ENCODE measurements at regions not wholly inside any gene's neighbourhood (a gene's known extent, or its start where the extent isn't known, plus 50 kb on each side); places are given as distances from the start of the nearest gene placed in this dataset.
"Not testable (repeated sequence)": the region's sequence is repeated elsewhere in the genome, so short reads cannot be mapped to it uniquely, and the experiment has no call there.

GRCh38 chr9:18036422-18037187, 437.3 kb upstream of the ADAMTSL1 start:
- DNase-seq: no peak

DNA sequence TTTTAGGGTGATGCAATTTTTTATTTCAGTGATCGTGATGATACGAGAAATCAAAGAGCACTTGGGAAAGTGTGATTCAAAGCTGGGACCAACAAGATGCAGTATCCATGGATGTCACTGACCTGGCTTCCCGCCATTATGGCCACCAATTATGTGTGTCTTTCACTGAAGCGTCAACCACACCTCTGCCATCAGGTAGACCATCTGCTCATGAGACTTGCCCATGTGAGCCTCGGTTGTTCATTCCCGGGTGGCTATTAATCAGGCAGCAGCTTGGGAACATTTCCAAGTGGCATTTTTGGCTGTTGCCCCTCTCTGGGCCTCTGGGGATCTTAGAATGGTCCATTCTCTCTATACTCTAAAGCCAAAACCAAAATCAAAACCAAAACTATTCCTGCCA, 436.0 kb upstream of the ADAMTSL1 start:
- DNase-seq: no peak

GRCh38 chr9:18040327-18040726, 433.6 kb upstream of the ADAMTSL1 start:
- DNase-seq: no peak

DNA sequence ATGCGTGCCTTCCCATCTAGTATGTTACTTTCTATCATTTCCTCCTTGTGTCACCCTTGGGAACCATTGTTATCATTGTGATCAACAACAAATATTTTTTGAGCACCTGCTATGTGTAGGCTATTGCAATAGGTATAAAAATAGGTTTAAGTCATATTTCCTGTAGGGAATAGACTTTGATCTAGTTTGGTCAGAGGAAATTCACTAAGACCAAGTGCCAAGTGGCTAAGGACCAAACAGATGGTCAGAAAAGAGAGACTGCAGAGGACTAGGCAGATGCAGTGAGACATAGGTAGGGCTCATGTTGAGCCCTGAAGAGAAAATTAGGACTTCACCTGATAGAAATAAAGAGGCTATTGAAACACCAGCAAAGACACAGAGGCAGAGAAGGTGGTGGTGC, 430.0 kb upstream of the ADAMTSL1 start:
- DNase-seq: no peak

GRCh38 chr9:18045326-18045725, 428.6 kb upstream of the ADAMTSL1 start:
- DNase-seq: no peak

DNA sequence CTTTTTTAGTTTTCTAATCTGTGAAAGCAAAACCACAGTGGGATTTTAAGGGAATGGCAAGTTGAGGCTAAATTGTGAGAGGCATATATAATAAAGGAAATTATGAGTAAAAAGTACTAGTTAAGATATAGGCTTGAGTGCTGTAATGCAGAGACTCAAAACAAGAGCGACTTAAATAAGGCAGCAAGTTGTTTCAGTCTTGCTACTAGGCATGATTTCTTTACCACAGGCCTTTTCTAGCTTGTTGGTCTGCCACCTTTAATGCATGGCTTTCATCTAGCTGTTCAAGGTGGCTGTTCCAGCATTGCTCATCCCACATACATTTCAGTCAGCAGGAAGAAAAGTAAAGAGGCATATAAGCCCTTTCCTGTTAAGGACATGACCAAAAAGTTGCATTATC, 427.9 kb upstream of the ADAMTSL1 start:
- peak; percentile 26 for DNase-seq

DNA sequence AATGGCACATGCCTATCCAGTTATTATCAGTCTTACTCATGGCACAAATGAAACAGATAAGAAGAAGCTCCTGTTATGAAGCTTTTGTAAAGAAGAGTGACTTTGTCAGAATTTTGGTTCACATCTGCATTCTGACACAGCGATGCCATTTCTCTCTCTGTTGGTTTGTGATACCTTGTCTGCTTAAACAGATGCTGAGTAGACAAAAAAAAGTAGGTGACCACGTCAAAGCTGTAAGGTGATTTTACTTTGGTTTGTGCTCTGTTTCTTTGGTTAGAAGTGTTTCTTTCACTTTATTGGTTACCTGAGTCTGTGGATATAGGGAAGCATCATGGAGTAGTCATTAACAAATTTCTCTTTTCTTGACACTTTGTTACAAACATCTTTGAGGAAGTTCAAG, 422.3 kb upstream of the ADAMTSL1 start:
- DNase-seq: no peak

GRCh38 chr9:18052060-18052459, 421.9 kb upstream of the ADAMTSL1 start:
- no peak for DNase-seq

- peak; percentile 58 for DNase-seq
Observed at GRCh38 chr9:18056269-18056992, 417.5 kb upstream of the ADAMTSL1 start.

GRCh38 chr9:18056993-18057369, 417.0 kb upstream of the ADAMTSL1 start:
- peak; percentile 47 for DNase-seq

GRCh38 chr9:18058564-18059442, 415.1 kb upstream of the ADAMTSL1 start:
- DNase-seq: no peak

DNA sequence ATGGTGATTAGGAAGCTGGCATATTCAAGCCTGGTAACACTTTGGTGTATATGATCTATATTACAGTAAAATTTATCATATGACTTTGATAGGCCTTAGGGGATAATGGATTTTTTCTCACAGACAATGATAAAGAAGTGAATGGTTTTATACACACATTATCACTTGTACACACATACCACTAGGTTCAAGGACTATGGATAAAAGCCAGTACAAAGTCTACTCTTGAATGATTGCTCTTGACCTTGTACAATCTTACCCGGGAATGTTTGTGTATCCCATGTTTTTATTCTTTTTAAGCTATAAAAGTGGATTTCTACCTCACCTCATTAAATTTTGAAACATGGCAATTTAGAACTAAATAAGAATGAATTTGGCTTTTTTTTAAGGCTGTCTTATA, 414.5 kb upstream of the ADAMTSL1 start:
- DNase-seq: no peak

- no peak for DNase-seq
Observed at GRCh38 chr9:18060269-18060934, 413.6 kb upstream of the ADAMTSL1 start.

DNA sequence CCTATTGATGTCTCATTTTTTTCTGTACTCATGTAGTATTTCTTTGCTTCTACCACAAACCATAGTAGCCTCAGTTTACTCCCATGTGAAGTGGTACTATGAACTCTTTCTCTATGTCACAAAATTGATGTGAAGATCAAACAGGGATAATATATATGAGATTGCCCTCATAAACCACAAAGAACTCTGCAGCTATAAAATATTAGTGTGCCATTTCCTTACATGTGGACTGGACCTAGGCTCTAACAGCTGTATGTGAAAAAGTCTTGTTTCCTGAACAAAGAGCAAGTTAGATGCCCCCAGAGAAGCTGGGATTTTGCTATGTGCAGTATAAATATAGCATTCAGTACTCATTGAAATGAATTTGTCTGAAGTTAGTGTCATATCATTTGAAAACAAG, 412.6 kb upstream of the ADAMTSL1 start:
- no peak for DNase-seq

DNA sequence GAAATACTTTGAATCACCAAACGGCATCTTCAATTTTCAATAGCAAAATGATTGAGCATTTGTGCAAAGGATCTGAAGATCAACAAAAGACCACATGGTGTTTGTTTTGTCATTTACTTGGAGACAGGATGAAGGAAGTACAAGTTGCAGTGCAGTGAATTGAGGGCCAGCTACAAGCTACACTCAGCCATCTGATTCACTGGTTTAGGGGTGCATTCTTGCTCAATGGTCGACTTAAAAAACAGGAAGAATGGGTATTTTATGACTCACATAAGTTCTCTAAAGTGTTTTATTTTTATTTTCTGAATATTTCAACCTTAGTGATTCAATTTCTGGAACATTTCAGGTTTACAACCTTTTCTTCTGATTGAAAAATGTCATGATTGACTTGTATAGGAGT, 412.1 kb upstream of the ADAMTSL1 start:
- DNase-seq: no peak

DNA sequence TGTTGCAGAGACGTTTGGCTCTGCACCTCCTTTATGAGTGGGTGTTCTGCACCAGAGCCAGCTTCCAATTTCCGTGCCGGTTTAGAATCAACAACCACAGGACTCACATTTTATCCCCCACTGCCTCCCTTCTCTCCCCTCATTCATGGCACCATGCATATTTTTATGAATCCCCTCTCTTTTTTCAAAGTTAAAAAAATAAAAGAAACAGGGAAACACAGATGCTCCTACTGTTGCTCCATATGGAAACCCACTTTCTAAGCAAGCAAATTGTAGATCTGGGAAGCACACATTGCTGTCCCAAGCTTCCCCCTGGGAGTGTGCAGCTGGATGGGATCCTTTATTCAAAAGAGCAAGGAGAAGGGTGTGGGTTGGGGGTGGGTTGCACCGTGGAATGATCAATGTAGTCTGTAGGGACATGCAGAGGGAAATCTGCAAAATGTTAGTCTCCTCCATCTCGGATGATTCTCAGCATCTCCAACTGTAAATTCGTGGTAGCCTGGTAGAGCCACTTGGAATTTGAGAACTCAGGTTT, 410.0 kb upstream of the ADAMTSL1 start:
- no peak for DNase-seq

DNA sequence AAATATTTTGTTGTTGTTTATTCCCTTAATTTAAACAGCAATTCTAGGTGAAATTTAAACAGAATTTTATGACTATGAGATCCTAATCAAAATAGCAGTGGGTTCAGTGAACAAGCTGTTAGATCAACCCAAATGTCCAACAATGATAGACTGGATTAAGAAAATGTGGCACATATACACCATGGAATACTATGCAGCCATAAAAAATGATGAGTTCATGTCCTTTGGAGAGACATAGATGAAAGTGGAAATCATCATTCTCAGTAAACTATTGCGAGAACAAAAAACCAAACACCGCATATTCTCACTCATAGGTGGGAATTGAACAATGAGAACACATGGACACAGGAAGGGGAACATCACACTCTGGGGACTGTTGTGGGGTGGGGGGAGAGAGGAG, 407.3 kb upstream of the ADAMTSL1 start:
- not testable (repeated sequence) for DNase-seq

GRCh38 chr9:18067548-18068120, 406.3 kb upstream of the ADAMTSL1 start:
- no peak for DNase-seq

- no peak for DNase-seq
Observed at GRCh38 chr9:18068900-18069299, 405.1 kb upstream of the ADAMTSL1 start.

- no peak for DNase-seq
Observed at GRCh38 chr9:18071651-18072060, 402.3 kb upstream of the ADAMTSL1 start.

DNA sequence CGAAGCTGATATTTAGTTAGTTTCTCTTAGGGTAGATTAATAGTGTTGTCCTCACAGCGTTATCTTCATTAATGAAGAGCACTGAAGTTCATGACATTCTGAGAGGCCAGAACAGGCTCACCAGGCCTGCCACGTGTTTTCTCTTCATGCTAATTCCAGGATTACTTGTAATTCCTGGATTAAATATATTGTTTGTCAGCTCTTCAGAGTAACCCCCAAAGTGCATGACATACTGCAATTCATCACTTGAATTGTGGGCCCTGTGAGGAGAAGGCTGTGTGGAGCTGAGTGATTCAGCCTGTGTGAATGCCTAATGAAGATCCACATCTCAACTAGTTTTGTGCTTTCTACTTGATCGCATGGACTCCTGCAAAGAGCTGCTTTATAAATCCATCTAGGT, 401.0 kb upstream of the ADAMTSL1 start:
- DNase-seq: no peak

DNA sequence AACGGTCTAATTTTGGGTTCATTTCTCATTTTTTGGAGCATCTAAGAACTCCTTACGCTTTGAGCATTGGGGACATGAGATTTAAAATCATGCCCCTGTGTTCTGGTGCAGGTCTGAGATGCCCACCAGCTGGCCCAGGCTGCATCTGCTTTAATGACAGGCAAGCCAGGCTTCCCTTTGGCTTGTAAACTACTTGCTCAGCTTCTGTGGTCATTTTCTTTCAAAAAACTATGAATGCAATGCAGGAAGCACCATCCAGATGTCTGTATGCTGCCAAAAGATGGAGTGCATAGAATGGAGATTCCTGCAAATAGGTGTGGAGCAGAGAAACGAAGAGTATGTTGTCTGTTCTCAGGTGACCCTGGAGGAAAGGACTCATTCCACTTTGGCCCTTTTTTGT, 399.9 kb upstream of the ADAMTSL1 start:
- DNase-seq: no peak
